Peyer's patch (tissue), 4 donors: ENCODE measurements at regions not wholly inside any gene's neighbourhood (a gene's known extent, or its start where the extent isn't known, plus 50 kb on each side); places are given as distances from the start of the nearest gene placed in this dataset.
"Not testable (repeated sequence)": the region's sequence is repeated elsewhere in the genome, so short reads cannot be mapped to it uniquely, and the experiment has no call there.

Experiments used
- POLR2A ChIP-seq, 2 donors: fragments of 450-650 bp; IDR thresholded peaks; one replicate each; pipeline ENCODE4 v1.5.1; 2017; ENCODE audit warnings: antibody characterized with exemption in 2 of 2, mild to moderate bottlenecking in 2 of 2, moderate library complexity in 2 of 2
- TF ChIP-seq, protein P1 (sequence below), 6 experiments: fragments of 450-650 bp in 4 of 6; fragments of 200-600 bp in 2 of 6; sonication (generic) in 1 of 6; IDR thresholded peaks; one replicate each; pipeline ENCODE4 v1.5.1; 2017 to 2019; ENCODE audit warnings: antibody characterized with exemption in 6 of 6, mild to moderate bottlenecking in 3 of 6, moderate library complexity in 1 of 6

DNA sequence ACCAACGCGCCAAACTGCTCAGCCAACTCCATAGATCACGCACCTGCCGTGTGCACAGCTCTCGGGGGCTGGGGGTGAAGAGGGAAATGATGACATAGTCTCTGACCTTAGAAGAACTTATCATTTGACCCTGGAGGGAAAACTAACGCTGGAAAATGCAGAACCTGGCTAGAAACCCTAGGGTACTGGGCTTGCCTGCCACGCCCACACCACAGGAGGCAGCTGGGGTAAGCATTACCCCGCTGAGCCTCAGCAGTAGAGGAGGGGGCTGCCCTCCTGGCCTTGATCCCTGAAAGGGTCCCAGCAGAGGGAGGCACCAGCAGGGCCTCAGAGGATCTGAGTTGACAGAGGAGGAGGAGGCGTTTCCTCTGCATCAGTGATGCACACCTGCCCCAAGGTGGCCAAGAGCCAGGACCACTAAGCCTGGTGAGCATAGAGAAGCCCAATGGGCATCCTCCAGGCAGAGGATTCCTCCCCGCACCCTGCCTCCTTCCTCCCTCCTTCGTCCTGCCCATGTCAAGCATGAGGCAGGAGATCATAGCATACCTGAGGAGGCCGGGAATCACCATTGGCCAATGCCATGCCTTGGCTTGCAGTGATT, 135.5 kb downstream of the TNFRSF13B start:
- not testable (repeated sequence) for TF ChIP-seq POLR2A (IDR thresholded peaks at IDR 0.05)
- TF ChIP-seq, protein P1, sequence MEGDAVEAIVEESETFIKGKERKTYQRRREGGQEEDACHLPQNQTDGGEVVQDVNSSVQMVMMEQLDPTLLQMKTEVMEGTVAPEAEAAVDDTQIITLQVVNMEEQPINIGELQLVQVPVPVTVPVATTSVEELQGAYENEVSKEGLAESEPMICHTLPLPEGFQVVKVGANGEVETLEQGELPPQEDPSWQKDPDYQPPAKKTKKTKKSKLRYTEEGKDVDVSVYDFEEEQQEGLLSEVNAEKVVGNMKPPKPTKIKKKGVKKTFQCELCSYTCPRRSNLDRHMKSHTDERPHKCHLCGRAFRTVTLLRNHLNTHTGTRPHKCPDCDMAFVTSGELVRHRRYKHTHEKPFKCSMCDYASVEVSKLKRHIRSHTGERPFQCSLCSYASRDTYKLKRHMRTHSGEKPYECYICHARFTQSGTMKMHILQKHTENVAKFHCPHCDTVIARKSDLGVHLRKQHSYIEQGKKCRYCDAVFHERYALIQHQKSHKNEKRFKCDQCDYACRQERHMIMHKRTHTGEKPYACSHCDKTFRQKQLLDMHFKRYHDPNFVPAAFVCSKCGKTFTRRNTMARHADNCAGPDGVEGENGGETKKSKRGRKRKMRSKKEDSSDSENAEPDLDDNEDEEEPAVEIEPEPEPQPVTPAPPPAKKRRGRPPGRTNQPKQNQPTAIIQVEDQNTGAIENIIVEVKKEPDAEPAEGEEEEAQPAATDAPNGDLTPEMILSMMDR (IDR thresholded peaks at IDR 0.05): not testable (repeated sequence)
